ENCODE measurements at regions not wholly inside any gene's neighbourhood (a gene's known extent, or its start where the extent isn't known, plus 50 kb on each side); places are given as distances from the start of the nearest gene placed in this dataset.

GRCh38 chr12:88763536-88764100 is 183.3 kb upstream of the KITLG start:
- Mint-ChIP-seq H3K4me3 (no peak overlapping the region), H3K27ac (no peak overlapping the region), H3K4me1 (ENCODE audit: low read depth) (no peaks in the 10 kb centered on the region), H3K27me3 (no peaks in the 10 kb centered on the region), H3K36me3 (no peaks in the 10 kb centered on the region), H3K9me3 (no peaks in the 10 kb centered on the region)
- POLR2A ChIA-PET, result interaction anchor here (0.9 kb wide), 1 partner anchor 10 kb away, joined by 3 read pairs; no protein-coding TSS in a partner anchor
- intact Hi-C loops (cut with micrococcal nuclease), result no loop called here
- DNase-seq, result no peak
- CTCF ChIA-PET, result no interaction called here

GRCh38 chr12:88758176-88758575 is 177.9 kb upstream of the KITLG start:
- no peaks in the 10 kb centered on the region for H3K4me1 Mint-ChIP-seq (ENCODE audit: low read depth)
- no peaks in the 10 kb centered on the region for H3K36me3 Mint-ChIP-seq
- CTCF ChIA-PET, result no interaction called here
- no peaks in the 10 kb centered on the region for H3K9me3 Mint-ChIP-seq
- intact Hi-C loops (cut with micrococcal nuclease), result no loop called here
- POLR2A ChIA-PET, result no interaction called here
- no peaks in the 10 kb centered on the region for H3K27me3 Mint-ChIP-seq
- H3K4me3 Mint-ChIP-seq, result no peak overlapping the region
- no peak overlapping the region for H3K27ac Mint-ChIP-seq
- DNase-seq, result no peak

- no peaks in the 10 kb centered on the region for H3K9me3 Mint-ChIP-seq
- H3K36me3 Mint-ChIP-seq, result no peaks in the 10 kb centered on the region
- H3K4me1 Mint-ChIP-seq (ENCODE audit: low read depth), result no peaks in the 10 kb centered on the region
- DNase-seq, result no peak
- no peak overlapping the region for H3K27ac Mint-ChIP-seq
- intact Hi-C loops (cut with micrococcal nuclease), result no loop called here
- no peak overlapping the region for H3K4me3 Mint-ChIP-seq
- POLR2A ChIA-PET, result no interaction called here
- CTCF ChIA-PET, result no interaction called here
- H3K27me3 Mint-ChIP-seq, result no peaks in the 10 kb centered on the region
These were observed 176.6 kb upstream of the KITLG start for GRCh38 chr12:88756917-88757316.

- H3K4me3 Mint-ChIP-seq, result no peak overlapping the region
- intact Hi-C loops (cut with micrococcal nuclease), result no loop called here
- no peaks in the 10 kb centered on the region for H3K36me3 Mint-ChIP-seq
- H3K27ac Mint-ChIP-seq, result no peak overlapping the region
- H3K9me3 Mint-ChIP-seq, result no peaks in the 10 kb centered on the region
- H3K4me1 Mint-ChIP-seq (ENCODE audit: low read depth), result no peaks in the 10 kb centered on the region
- no peak for DNase-seq
- H3K27me3 Mint-ChIP-seq, result no peaks in the 10 kb centered on the region
- POLR2A ChIA-PET, result no interaction called here
- CTCF ChIA-PET, result no interaction called here
These were observed 175.9 kb upstream of the KITLG start for GRCh38 chr12:88756153-88756552.

- Mint-ChIP-seq H3K9me3 (no peaks in the 10 kb centered on the region), H3K27me3 (no peaks in the 10 kb centered on the region), H3K4me3 (no peak overlapping the region), H3K4me1 (ENCODE audit: low read depth) (no peaks in the 10 kb centered on the region), H3K36me3 (no peaks in the 10 kb centered on the region), H3K27ac (no peak overlapping the region)
- intact Hi-C loops (cut with micrococcal nuclease), result no loop called here
- CTCF ChIA-PET, result no interaction called here
- POLR2A ChIA-PET, result interaction anchor here (0.6 kb wide), 1 partner anchor 10 kb away, joined by 3 read pairs; no protein-coding TSS in a partner anchor
- no peak for DNase-seq
These were observed 173.4 kb upstream of the KITLG start for GRCh38 chr12:88753707-88754106.

- POLR2A ChIA-PET, result interaction anchor here (0.6 kb wide), 1 partner anchor 10 kb away, joined by 3 read pairs; no protein-coding TSS in a partner anchor
- Mint-ChIP-seq H3K36me3 (no peaks in the 10 kb centered on the region), H3K4me3 (no peak overlapping the region), H3K27ac (no peak overlapping the region), H3K9me3 (no peaks in the 10 kb centered on the region), H3K27me3 (no peaks in the 10 kb centered on the region), H3K4me1 (ENCODE audit: low read depth) (no peaks in the 10 kb centered on the region)
- intact Hi-C loops (cut with micrococcal nuclease), result no loop called here
- CTCF ChIA-PET, result no interaction called here
- DNase-seq, result no peak
These were observed 172.8 kb upstream of the KITLG start for GRCh38 chr12:88753066-88753465.

- H3K27ac Mint-ChIP-seq, result no peak overlapping the region
- ChIA-PET POLR2A (no interaction called here), CTCF (interaction anchor here (0.8 kb wide), 1 partner anchor 12 kb away, joined by 3 read pairs; no protein-coding TSS in a partner anchor)
- DNase-seq, result no peak
- H3K9me3 Mint-ChIP-seq, result no peaks in the 10 kb centered on the region
- H3K4me3 Mint-ChIP-seq, result no peak overlapping the region
- no peaks in the 10 kb centered on the region for H3K27me3 Mint-ChIP-seq
- no peaks in the 10 kb centered on the region for H3K36me3 Mint-ChIP-seq
- intact Hi-C loops (cut with micrococcal nuclease), result no loop called here
- no peaks in the 10 kb centered on the region for H3K4me1 Mint-ChIP-seq (ENCODE audit: low read depth)
These were observed 171.9 kb upstream of the KITLG start for GRCh38 chr12:88752183-88752582.

GRCh38 chr12:88750867-88751543 is 170.7 kb upstream of the KITLG start:
- POLR2A ChIA-PET, result no interaction called here
- CTCF ChIA-PET, result no interaction called here
- H3K27me3 Mint-ChIP-seq, result no peaks in the 10 kb centered on the region

GRCh38 chr12:88746386-88746785 is 166.1 kb upstream of the KITLG start:
- H3K9me3 Mint-ChIP-seq, result no peaks in the 10 kb centered on the region
- intact Hi-C loops (cut with micrococcal nuclease), result no loop called here
- no peak for DNase-seq
- POLR2A ChIA-PET, result no interaction called here
- H3K36me3 Mint-ChIP-seq, result no peaks in the 10 kb centered on the region
- no peak overlapping the region for H3K27ac Mint-ChIP-seq
- H3K27me3 Mint-ChIP-seq, result no peaks in the 10 kb centered on the region
- H3K4me3 Mint-ChIP-seq, result no peak overlapping the region
- H3K4me1 Mint-ChIP-seq (ENCODE audit: low read depth), result no peaks in the 10 kb centered on the region
- CTCF ChIA-PET, result no interaction called here

More at GRCh38 chr12:88750867-88751543, 170.7 kb upstream of the KITLG start:
- Mint-ChIP-seq H3K27ac (no peak overlapping the region), H3K4me3 (no peak overlapping the region), H3K36me3 (no peaks in the 10 kb centered on the region), H3K4me1 (ENCODE audit: low read depth) (no peaks in the 10 kb centered on the region), H3K9me3 (no peaks in the 10 kb centered on the region)
- intact Hi-C loops (cut with micrococcal nuclease), result no loop called here
- DNase-seq, result no peak

GRCh38 chr12:88743946-88744685 is 163.8 kb upstream of the KITLG start:
- ChIA-PET CTCF (no interaction called here), POLR2A (no interaction called here)
- Mint-ChIP-seq H3K9me3 (no peaks in the 10 kb centered on the region), H3K27me3 (no peaks in the 10 kb centered on the region), H3K4me1 (ENCODE audit: low read depth) (no peaks in the 10 kb centered on the region), H3K4me3 (no peak overlapping the region), H3K36me3 (no peaks in the 10 kb centered on the region), H3K27ac (no peak overlapping the region)
- DNase-seq, result no peak
- intact Hi-C loops (cut with micrococcal nuclease), result no loop called here

- CTCF ChIA-PET, result no interaction called here
- DNase-seq, result no peak
- Mint-ChIP-seq H3K27me3 (no peaks in the 10 kb centered on the region), H3K36me3 (no peaks in the 10 kb centered on the region), H3K4me3 (no peak overlapping the region), H3K4me1 (ENCODE audit: low read depth) (no peaks in the 10 kb centered on the region), H3K27ac (no peak overlapping the region), H3K9me3 (no peaks in the 10 kb centered on the region)
- POLR2A ChIA-PET, result no interaction called here
- intact Hi-C loops (cut with micrococcal nuclease), result no loop called here
These were observed 157.7 kb upstream of the KITLG start for GRCh38 chr12:88737838-88738472.

GRCh38 chr12:88736031-88736430 is 155.8 kb upstream of the KITLG start:
- no peaks in the 10 kb centered on the region for H3K36me3 Mint-ChIP-seq
- intact Hi-C loops (cut with micrococcal nuclease), result no loop called here
- DNase-seq, result no peak
- no peaks in the 10 kb centered on the region for H3K9me3 Mint-ChIP-seq
- CTCF ChIA-PET, result no interaction called here
- no peaks in the 10 kb centered on the region for H3K4me1 Mint-ChIP-seq (ENCODE audit: low read depth)
- no peak overlapping the region for H3K4me3 Mint-ChIP-seq
- H3K27ac Mint-ChIP-seq, result no peak overlapping the region
- POLR2A ChIA-PET, result no interaction called here
- no peaks in the 10 kb centered on the region for H3K27me3 Mint-ChIP-seq
